ENCODE measurements at regions not wholly inside any gene's neighbourhood (a gene's known extent, or its start where the extent isn't known, plus 50 kb on each side); places are given as distances from the start of the nearest gene placed in this dataset.

DNA sequence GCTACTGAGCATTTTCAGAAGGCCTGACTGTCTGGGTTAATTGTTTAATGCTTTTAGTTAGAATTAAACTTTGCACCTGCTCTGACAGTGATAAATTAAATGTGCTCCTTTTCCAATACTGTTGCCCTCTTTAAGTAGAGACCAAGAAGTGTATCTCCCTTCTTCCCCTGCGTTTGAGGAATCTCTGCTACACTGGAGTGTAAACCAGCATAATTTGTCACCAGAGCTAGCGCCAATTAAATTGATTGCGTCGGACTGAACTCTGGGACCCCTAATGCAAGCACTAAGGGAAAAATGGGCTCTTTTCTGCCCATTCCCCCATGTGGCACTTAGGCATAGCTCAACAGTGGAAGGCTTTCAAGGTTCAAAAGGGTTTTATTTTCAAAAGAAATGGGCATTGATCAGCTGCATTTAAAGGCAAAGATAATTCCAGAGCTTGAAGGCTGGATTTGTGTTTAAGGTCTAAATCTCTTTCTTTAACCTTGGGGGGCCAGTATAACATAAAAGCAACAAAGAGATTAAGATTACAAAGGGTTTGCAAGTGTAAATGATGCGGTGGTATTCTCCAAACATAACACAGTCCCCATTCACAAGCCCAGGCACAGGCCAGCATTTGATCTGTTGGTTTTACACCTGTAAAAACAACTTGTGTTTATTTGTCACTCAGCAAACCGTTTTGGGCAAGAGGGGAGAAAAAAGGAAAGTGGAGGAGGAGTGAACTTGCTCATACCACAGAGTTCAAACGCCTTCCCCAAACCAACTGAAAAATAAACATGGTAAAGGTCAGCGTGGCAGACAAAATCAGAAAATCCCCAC, 427.6 kb downstream of the BCL11A start:
- H3K4me1 ChIP-seq, result no peaks in the 10 kb centered on the region
- H3K27me3 ChIP-seq (ENCODE audit: low read depth), result no peaks in the 10 kb centered on the region
- no peak overlapping the region for H3K4me3 ChIP-seq
- no peaks in the 10 kb centered on the region for H3K36me3 ChIP-seq
- DNase-seq, result no peak
- TF ChIP-seq, protein P1, sequence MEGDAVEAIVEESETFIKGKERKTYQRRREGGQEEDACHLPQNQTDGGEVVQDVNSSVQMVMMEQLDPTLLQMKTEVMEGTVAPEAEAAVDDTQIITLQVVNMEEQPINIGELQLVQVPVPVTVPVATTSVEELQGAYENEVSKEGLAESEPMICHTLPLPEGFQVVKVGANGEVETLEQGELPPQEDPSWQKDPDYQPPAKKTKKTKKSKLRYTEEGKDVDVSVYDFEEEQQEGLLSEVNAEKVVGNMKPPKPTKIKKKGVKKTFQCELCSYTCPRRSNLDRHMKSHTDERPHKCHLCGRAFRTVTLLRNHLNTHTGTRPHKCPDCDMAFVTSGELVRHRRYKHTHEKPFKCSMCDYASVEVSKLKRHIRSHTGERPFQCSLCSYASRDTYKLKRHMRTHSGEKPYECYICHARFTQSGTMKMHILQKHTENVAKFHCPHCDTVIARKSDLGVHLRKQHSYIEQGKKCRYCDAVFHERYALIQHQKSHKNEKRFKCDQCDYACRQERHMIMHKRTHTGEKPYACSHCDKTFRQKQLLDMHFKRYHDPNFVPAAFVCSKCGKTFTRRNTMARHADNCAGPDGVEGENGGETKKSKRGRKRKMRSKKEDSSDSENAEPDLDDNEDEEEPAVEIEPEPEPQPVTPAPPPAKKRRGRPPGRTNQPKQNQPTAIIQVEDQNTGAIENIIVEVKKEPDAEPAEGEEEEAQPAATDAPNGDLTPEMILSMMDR (IDR thresholded peaks at IDR 0.05), result no peak
- no peaks in the 10 kb centered on the region for H3K9me3 ChIP-seq
- intact Hi-C loops (cut with DNase I), result no loop called here
- no peak overlapping the region for H3K27ac ChIP-seq
- ATAC-seq, result no peak

DNA sequence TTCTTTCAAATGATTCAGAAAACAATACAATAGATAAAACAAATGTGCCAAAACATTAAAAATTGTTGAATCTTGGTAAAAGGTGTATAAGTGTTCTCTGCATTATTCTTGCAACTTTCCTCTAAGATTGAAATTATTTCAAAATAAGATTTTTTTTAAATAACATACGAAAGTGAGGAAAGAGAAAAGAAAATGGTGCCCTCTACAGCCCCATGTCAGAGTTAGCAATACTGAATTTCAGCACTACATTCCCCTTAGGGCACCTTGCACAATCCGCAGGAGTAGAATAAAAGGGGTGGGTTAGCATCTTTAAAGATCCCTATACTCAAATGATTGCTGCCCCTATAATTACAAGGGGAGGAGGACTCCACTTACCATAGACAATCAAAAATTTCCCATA, 433.7 kb downstream of the BCL11A start:
- intact Hi-C loops (cut with DNase I), result no loop called here
- DNase-seq (no peak), ATAC-seq (no peak)
- no peaks in the 10 kb centered on the region for H3K4me1 ChIP-seq
- no peaks in the 10 kb centered on the region for H3K36me3 ChIP-seq
- H3K27me3 ChIP-seq (ENCODE audit: low read depth), result no peaks in the 10 kb centered on the region
- no peak overlapping the region for H3K27ac ChIP-seq
- no peak overlapping the region for H3K4me3 ChIP-seq
- TF ChIP-seq, protein P1 (IDR thresholded peaks at IDR 0.05), result no peak
- H3K9me3 ChIP-seq, result no peaks in the 10 kb centered on the region

DNA sequence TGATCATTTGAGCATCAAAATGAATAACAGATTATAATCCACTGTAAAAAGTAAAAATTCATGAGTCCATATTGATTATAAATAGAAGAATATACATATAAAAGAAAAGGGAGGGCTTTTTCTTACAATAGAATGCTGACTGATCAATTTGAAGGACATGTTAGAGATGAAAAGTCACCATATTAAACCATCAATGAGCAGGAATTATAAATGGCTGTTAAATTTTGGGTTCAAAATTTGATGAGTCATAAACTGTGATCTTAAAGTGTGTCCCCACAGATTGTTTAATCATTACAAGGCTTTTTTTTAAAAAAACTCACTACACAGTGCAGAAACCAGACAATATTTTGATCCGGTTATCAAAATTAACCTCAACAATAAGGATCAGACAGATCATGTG, 434.5 kb downstream of the BCL11A start:
- TF ChIP-seq, protein P1 (IDR thresholded peaks at IDR 0.05), result no peak
- intact Hi-C loops (cut with DNase I), result no loop called here
- no peaks in the 10 kb centered on the region for H3K4me1 ChIP-seq
- no peaks in the 10 kb centered on the region for H3K9me3 ChIP-seq
- no peak for DNase-seq
- H3K27me3 ChIP-seq (ENCODE audit: low read depth), result no peaks in the 10 kb centered on the region
- no peaks in the 10 kb centered on the region for H3K36me3 ChIP-seq
- no peak overlapping the region for H3K4me3 ChIP-seq
- ATAC-seq, result no peak
- no peak overlapping the region for H3K27ac ChIP-seq

- TF ChIP-seq, protein P1 (IDR thresholded peaks at IDR 0.05), result no peak
- ATAC-seq, result no peak
Measured at GRCh38 chr2:60118061-60118460, 435.4 kb downstream of the BCL11A start.

GRCh38 chr2:60116161-60116875, 437.1 kb downstream of the BCL11A start:
- no peaks in the 10 kb centered on the region for H3K36me3 ChIP-seq
- DNase-seq, result no peak
- TF ChIP-seq, protein P1 (IDR thresholded peaks at IDR 0.05), result no peak
- no peaks in the 10 kb centered on the region for H3K9me3 ChIP-seq
- no peaks in the 10 kb centered on the region for H3K27me3 ChIP-seq (ENCODE audit: low read depth)
- no peak overlapping the region for H3K4me3 ChIP-seq
- ATAC-seq, result no peak
- no peaks in the 10 kb centered on the region for H3K4me1 ChIP-seq
- intact Hi-C loops (cut with DNase I), result no loop called here
- H3K27ac ChIP-seq, result no peak overlapping the region

More at GRCh38 chr2:60118061-60118460, 435.4 kb downstream of the BCL11A start:
- intact Hi-C loops (cut with DNase I), result no loop called here
- DNase-seq, result no peak
- Histone ChIP-seq H3K36me3 (no peaks in the 10 kb centered on the region), H3K4me3 (no peak overlapping the region), H3K27me3 (ENCODE audit: low read depth) (no peaks in the 10 kb centered on the region), H3K27ac (no peak overlapping the region), H3K9me3 (no peaks in the 10 kb centered on the region), H3K4me1 (no peaks in the 10 kb centered on the region)
